ENCODE measurements at regions not wholly inside any gene's neighbourhood (a gene's known extent, or its start where the extent isn't known, plus 50 kb on each side); places are given as distances from the start of the nearest gene placed in this dataset.
"Not testable (repeated sequence)": the region's sequence is repeated elsewhere in the genome, so short reads cannot be mapped to it uniquely, and the experiment has no call there.

GRCh38 chr4:187903700-187904099 is 91.9 kb upstream of the ZFP42 start:
- no peak overlapping the region for H3K4me3 ChIP-seq (ENCODE audit: low read depth, low read length)
- DNase-seq (ENCODE audit: low read depth) = no peak
- no peak for TF ChIP-seq CTCF (IDR thresholded peaks at IDR 0.05; ENCODE audit: low read depth, low read length, missing control alignments)

GRCh38 chr4:187908079-187908561 is 87.5 kb upstream of the ZFP42 start:
- no peak for DNase-seq (ENCODE audit: low read depth)
- TF ChIP-seq CTCF (IDR thresholded peaks at IDR 0.05; ENCODE audit: low read depth, low read length, missing control alignments) = no peak
- no peak overlapping the region for H3K4me3 ChIP-seq (ENCODE audit: low read depth, low read length)

GRCh38 chr4:187908731-187909130 is 86.8 kb upstream of the ZFP42 start:
- H3K4me3 ChIP-seq (ENCODE audit: low read depth, low read length) = no peak overlapping the region
- TF ChIP-seq CTCF (IDR thresholded peaks at IDR 0.05; ENCODE audit: low read depth, low read length, missing control alignments) = no peak
- DNase-seq (ENCODE audit: low read depth) = no peak

GRCh38 chr4:187910741-187911140 is 84.8 kb upstream of the ZFP42 start:
- no peak for TF ChIP-seq CTCF (IDR thresholded peaks at IDR 0.05; ENCODE audit: low read depth, low read length, missing control alignments)
- no peak overlapping the region for H3K4me3 ChIP-seq (ENCODE audit: low read depth, low read length)
- no peak for DNase-seq (ENCODE audit: low read depth)

- not testable (repeated sequence) for DNase-seq (ENCODE audit: low read depth); H3K4me3 ChIP-seq (ENCODE audit: low read depth, low read length)
Measured at GRCh38 chr4:187915406-187915805, 80.2 kb upstream of the ZFP42 start.

GRCh38 chr4:187919966-187920365 is 75.6 kb upstream of the ZFP42 start:
- no peak overlapping the region for H3K4me3 ChIP-seq (ENCODE audit: low read depth, low read length)
- no peak for TF ChIP-seq CTCF (IDR thresholded peaks at IDR 0.05; ENCODE audit: low read depth, low read length, missing control alignments)
- DNase-seq (ENCODE audit: low read depth) = no peak

- no peak for TF ChIP-seq CTCF (IDR thresholded peaks at IDR 0.05; ENCODE audit: low read depth, low read length, missing control alignments)
- DNase-seq (ENCODE audit: low read depth) = no peak
- no peak overlapping the region for H3K4me3 ChIP-seq (ENCODE audit: low read depth, low read length)
Measured at GRCh38 chr4:187921946-187922623, 73.5 kb upstream of the ZFP42 start.
